HG03521 (cell line): ENCODE measurements at regions not wholly inside any gene's neighbourhood (a gene's known extent, or its start where the extent isn't known, plus 50 kb on each side); places are given as distances from the start of the nearest gene placed in this dataset.

Source experiments
- ATAC-seq: cut with Tn5 transposase; IDR thresholded peaks from one replicate; pipeline ENCODE4 v1.9.1; 2021; ENCODE audit warnings: mild to moderate bottlenecking, moderate library complexity; ENCODE audit not compliant: unreplicated experiment

DNA sequence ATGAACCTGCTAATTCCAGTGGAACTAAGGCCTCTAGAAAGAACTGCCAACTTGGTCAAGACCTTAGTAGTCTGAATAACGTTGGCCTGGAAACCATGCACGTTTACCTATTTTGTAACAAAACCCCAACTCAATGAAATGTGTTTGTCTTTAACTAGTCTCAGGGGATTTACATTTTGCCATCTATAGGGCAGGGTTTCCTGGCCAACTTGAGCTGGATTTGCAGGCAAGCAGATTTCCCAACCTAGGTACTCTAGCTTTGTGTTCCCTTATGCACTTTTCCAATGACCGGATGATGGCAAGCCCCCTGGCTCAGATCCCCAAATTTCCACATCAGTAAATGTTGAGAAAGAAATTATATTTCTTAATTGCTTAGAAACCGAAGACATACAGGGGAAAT is 114.5 kb downstream of the IRS2 start:
- no peak for ATAC-seq

DNA sequence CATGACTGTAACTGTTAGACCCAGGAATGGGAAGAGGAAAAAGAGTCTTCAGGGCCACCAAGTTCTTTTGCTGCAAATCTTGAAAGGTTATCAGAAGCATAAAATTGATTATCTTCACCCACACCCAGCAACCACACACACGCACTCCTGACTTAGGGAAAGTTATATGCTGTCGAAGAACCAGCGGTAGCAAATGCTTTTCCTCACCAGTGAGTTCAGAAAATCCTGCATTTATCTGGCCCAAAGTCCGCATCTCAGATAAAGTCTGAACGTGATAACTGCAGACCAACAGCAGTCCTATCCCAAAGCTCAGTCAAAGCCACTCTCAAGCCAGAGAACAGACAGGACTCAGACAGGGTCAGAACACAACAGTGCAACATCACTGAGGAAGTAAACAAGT is 115.6 kb downstream of the IRS2 start:
- ATAC-seq: no peak

- ATAC-seq: no peak
These were observed 116.4 kb downstream of the IRS2 start for GRCh38 chr13:109669956-109670355.

GRCh38 chr13:109669234-109669612 is 117.2 kb downstream of the IRS2 start:
- ATAC-seq: no peak

DNA sequence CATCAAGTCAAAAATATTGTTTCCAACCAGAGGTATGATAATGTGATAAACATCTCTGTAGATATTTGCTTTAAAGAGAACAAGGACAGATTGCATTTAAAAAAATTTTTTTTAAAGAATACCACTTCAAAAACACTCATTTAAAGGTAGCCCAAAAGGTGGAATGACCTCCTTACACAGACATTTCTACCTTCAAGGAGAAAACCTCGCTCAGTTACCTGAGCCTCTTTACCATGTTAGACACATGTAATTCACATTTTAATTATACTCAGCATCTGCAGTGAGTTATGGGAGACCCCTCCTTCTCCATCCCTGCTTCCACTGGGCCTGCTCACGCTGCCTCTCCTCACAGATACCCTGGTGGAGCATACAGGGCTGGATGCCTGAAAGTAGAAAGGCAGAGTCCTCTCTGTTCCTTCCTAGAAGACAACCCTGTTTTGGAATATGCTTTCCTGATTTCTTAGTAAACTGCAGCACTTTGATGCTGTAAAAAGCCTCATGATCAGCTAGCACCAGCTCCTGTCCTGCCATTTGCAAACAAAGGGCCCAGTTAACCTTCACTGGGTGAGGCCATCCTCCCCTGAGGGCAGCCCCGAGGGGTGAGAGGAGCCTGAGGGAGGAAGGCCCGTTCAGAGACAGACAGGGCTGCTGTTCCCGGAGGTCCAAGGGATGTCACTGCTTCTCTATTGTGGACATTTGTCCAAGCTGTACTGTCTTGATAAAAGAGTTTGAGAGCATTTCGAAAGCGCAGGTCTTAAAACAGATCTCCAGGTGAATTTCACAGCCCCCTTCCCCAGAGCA is 117.8 kb downstream of the IRS2 start:
- no peak for ATAC-seq

- no peak for ATAC-seq
These were observed 118.5 kb downstream of the IRS2 start for GRCh38 chr13:109667807-109668291.

GRCh38 chr13:109667056-109667455 is 119.3 kb downstream of the IRS2 start:
- no peak for ATAC-seq

DNA sequence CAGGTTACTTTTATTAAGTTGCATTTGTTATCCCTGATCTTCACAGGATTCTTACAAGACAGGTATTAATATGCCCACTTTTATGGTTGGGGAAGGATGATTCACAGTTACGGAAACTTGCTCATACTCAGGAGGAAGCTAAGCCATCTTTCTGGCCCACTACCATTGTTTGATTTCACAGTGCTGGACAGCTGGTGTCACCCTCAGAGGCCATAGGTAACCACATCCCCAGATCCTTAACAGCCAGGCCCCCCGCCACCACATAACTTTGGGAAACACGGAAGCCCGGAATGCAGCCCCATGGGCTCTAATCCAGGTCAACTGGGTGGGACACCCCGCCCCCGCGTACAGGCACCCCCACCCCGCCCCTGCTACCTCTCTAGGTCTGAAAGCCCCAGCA is 119.7 kb downstream of the IRS2 start:
- ATAC-seq: no peak

- ATAC-seq: no peak
These were observed 120.6 kb downstream of the IRS2 start for GRCh38 chr13:109665781-109666249.

GRCh38 chr13:109665240-109665639 is 121.1 kb downstream of the IRS2 start:
- ATAC-seq: no peak

GRCh38 chr13:109657395-109657794 is 129.0 kb downstream of the IRS2 start:
- no peak for ATAC-seq

DNA sequence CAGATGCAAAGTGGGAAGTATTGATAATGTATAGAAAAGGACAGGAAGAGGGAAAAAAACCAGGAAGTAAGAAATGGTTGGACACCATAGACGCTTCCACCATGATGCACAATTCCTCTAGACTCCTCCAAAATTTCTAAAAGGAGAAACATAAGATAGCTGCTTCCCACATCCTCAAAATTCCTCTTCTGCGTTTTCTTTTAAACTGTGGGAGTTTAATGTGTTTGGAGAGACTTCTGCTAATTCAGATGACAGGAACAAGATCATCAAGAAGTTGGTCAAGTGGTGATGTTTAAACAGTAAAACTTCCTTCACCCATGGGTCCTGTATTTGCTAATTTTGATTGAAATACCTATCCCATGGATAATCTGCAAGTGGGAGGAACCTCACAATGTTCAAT is 130.2 kb downstream of the IRS2 start:
- ATAC-seq: no peak

- ATAC-seq: no peak
These were observed 130.8 kb downstream of the IRS2 start for GRCh38 chr13:109655611-109656010.

GRCh38 chr13:109655206-109655600 is 131.2 kb downstream of the IRS2 start:
- ATAC-seq: no peak

- no peak for ATAC-seq
These were observed 131.8 kb downstream of the IRS2 start for GRCh38 chr13:109654341-109655205.

GRCh38 chr13:109652531-109652930 is 133.9 kb downstream of the IRS2 start:
- no peak for ATAC-seq

DNA sequence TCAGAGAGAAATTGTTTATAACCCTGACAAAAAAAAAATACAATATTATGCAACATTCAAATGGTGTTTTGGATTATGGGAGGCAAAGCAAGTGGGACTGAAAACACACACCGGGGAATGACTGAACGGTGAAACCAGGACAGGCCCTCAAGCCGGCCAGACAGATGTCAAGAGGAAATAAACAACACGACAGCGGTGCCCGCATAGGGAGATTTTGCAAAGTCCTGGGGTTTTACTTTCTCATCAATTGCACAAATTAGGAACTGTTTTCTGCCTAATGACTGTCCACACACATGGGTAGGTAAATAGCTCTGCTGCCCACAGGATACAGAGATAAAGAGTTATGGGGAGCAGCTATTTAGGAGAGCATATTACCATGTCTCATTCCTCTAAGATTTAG is 134.5 kb downstream of the IRS2 start:
- no peak for ATAC-seq

DNA sequence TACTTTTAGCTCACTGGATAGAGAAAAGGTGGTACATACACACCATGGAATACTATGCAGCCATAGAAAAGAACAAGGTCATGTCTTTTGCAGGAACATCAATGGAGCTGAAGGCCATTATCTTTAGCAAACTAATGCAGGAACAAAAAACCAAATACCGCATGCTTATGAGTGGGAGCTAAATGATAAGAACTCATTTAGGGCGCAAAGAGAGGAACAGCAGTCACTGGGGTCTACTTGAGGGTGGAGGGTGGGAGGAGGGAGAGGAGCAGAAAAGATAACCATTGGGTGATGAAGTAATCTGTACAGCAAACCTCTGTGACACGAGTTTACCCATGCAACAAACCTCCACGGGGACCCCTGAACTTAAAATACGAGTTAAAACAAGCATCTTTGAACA is 135.1 kb downstream of the IRS2 start:
- ATAC-seq: no peak

DNA sequence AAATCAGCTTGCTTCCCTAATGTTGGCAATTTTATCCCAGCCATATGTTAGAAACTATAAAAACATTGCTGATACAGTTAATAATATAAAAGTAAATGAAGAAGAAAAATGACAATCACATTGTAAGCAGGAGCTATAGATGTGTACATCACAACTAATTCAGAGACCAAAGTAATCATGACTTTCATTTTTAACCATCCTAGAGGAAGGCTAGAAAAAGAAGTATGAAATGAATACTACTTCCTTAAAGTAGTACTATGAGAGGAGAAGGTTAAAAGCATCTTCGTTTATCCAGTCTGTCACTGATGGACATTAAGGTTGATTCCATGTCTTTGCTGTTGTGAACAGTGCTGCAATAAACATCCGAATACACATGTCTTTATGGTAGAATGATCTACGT is 135.5 kb downstream of the IRS2 start:
- no peak for ATAC-seq

GRCh38 chr13:109649713-109650112 is 136.7 kb downstream of the IRS2 start:
- ATAC-seq: no peak

DNA sequence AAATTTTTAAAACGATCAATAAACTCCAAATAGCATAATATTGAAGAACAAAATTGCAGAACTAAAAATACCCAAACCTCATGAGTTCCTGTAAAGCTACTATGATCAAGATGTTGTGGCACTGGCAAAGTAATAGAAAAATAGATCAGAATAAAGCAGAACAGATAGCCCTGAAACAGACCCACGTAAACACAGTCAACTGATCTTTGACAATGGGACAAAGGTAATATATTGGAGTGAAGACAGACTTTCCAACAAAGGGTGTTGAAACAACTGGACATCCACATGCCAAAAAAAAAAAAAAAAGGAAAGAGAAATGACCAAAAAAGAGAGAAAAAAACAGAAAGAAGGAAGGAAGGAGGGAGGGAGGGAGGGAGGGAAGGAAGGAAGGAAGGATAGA is 138.7 kb downstream of the IRS2 start:
- ATAC-seq: no peak

DNA sequence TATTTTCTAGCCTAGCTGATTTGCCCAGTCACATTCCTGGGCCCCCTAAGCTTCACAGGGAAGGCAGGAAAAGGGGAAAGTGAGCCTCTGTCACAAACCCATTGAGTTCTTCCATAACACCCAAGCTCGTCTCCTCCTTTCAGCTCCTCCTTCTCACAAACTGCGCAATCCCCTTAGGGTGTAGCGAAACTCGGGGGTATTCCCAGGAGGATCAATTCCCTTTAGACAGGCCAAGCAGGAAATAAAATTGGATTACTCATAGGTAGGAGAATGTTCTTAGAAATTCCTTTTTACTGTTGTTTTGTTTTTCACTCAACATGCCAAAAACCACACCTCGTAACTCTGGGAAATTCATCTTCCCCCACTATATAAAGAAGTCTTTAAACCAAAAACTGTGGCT is 139.3 kb downstream of the IRS2 start:
- ATAC-seq: no peak
